ENCODE measurements at regions not wholly inside any gene's neighbourhood (a gene's known extent, or its start where the extent isn't known, plus 50 kb on each side); places are given as distances from the start of the nearest gene placed in this dataset.

GRCh38 chr13:89465366-89465765, 1794.2 kb downstream of the SLITRK5 start:
- TF ChIP-seq GATA3 (IDR thresholded peaks at IDR 0.05; ENCODE audit: low read depth, low read length) (no peak), GATA2 (IDR thresholded peaks at IDR 0.05; ENCODE audit: low read depth, low read length) (no peak)

Measured in SH-SY5Y (cell line).